HUES48 (cell line): ENCODE measurements at regions not wholly inside any gene's neighbourhood (a gene's known extent, or its start where the extent isn't known, plus 50 kb on each side); places are given as distances from the start of the nearest gene placed in this dataset.

Experiments used
- H3K27ac ChIP-seq: one replicate; pipeline ENCODE4 v1.7.0; 2013; ENCODE audit warnings: low read depth, low read length, inconsistent platforms
- H3K27me3 ChIP-seq: 2 replicates; pipeline ENCODE4 v1.6.1; 2013; ENCODE audit warnings: mild to moderate bottlenecking, low read length; ENCODE audit not compliant: control insufficient read depth, insufficient read depth
- H3K36me3 ChIP-seq: 2 replicates; pipeline ENCODE4 v1.6.1; 2013; ENCODE audit warnings: low read length; ENCODE audit not compliant: control insufficient read depth, insufficient read depth
- H3K4me1 ChIP-seq: 2 replicates; pipeline ENCODE4 v1.6.1; 2013; ENCODE audit warnings: mild to moderate bottlenecking, low read length; ENCODE audit not compliant: control insufficient read depth, insufficient read depth
- H3K4me3 ChIP-seq: 2 replicates; pipeline ENCODE4 v1.5.1; 2013; ENCODE audit warnings: mild to moderate bottlenecking, low read depth, low read length
- H3K9ac ChIP-seq: 2 replicates; pipeline ENCODE4 v1.6.1; 2013; ENCODE audit warnings: mild to moderate bottlenecking, low read depth, low read length, moderate library complexity
- H3K9me3 ChIP-seq: 2 replicates; pipeline ENCODE4 v1.6.1; 2013; ENCODE audit warnings: low read length; ENCODE audit not compliant: control insufficient read depth, insufficient read depth

DNA sequence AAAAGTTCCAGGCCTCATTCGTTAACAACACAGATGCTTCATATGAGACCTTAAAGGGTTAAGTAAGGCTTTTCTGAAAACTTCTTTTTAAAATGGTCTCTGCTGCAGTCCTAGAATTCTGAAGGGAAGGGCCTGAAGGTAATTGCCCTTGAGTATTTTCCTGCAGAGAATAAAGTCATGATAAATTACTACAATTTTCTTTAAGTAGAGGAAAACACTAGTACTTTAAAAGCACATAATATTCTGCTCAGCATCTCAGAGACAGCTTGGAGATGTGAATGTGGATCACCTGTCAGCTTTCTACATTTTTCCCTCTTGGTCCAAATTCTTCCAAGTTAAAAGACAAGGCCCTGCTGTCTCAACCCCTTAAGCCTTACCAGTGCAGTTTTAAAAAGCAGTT lies 419.5 kb downstream of the MFSD1 start:
- Histone ChIP-seq H3K36me3 (no peaks in the 10 kb centered on the region), H3K9me3 (no peaks in the 10 kb centered on the region), H3K9ac (no peak overlapping the region), H3K27ac (no peak overlapping the region), H3K27me3 (no peaks in the 10 kb centered on the region), H3K4me1 (no peaks in the 10 kb centered on the region), H3K4me3 (no peak overlapping the region)

DNA sequence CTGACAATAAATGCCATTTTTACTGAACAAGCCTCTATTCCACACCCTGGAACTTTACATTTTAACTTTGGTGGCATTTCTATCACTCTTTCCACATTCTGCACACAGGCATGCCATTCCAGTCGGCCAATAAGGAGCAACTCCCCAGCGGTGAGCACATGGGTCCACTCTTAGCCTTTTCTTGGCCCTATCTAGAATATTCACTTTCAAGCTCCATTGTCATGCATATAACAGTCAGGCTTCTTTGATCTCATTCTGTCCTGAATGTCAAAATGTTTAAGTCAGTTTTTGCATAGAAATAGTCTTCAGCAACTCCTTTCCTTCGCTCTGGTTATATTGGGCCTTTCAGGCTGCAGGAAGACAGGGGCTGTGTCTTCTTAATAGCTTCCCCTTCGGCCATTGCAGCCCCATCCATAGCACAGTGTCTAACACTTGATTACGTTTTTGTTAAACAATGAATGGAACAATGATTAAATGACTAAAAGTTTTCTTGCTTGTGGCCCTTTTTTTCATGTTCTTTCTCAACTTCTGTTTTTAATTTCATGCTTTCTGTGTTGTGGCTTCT lies 427.3 kb downstream of the MFSD1 start:
- Histone ChIP-seq H3K4me1 (no peaks in the 10 kb centered on the region), H3K27me3 (no peaks in the 10 kb centered on the region), H3K27ac (no peak overlapping the region), H3K9ac (no peak overlapping the region), H3K36me3 (no peaks in the 10 kb centered on the region), H3K4me3 (no peak overlapping the region), H3K9me3 (peaks cover 4% of the 10 kb centered on the region; the same call in 1 of the 2 replicates)

DNA sequence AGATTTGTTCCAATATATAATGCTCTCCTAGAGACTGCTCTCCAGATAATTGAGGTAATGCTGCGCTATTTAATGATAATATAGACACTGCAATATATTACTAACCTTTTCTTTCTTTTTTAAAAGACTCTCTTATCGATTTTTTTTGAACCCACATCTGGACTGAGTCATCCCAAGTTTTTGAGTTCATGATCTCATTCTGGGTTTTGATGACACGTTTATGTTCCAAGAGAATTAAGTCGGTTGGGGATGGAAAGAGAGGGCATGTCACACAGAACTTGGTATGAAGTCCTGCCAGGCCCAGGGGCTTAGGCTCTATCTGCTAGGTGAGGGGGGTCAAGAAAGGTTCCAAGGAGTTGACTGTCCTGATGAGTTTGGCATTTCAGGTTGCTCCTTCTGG lies 431.1 kb downstream of the MFSD1 start:
- H3K4me3 ChIP-seq = no peak overlapping the region
- no peaks in the 10 kb centered on the region for H3K27me3 ChIP-seq
- H3K9ac ChIP-seq = no peak overlapping the region
- H3K36me3 ChIP-seq = no peaks in the 10 kb centered on the region
- no peaks in the 10 kb centered on the region for H3K4me1 ChIP-seq
- peaks cover 4% of the 10 kb centered on the region; the same call in 1 of the 2 replicates for H3K9me3 ChIP-seq
- H3K27ac ChIP-seq = no peak overlapping the region

DNA sequence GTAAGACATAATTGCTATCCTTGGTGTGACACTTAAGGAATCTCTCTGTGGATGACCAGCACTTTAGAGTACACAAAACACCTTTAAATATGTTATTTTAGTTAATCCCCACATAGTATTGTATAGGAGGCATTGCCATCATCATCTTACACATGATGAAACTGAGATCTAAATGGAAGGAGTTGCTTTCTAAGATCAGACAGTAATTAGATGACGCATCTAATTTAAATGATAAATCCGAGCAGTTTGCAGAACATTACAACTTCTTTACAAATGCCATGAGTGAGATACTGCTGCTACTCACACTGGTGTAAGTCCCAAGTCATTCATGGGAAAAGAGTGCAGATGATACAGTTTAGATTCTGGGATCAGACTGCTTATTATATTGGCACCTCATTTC lies 431.9 kb downstream of the MFSD1 start:
- Histone ChIP-seq H3K27me3 (no peaks in the 10 kb centered on the region), H3K36me3 (no peaks in the 10 kb centered on the region), H3K9me3 (peaks cover 4% of the 10 kb centered on the region; the same call in 1 of the 2 replicates), H3K4me1 (no peaks in the 10 kb centered on the region), H3K4me3 (no peak overlapping the region), H3K9ac (no peak overlapping the region), H3K27ac (no peak overlapping the region)

DNA sequence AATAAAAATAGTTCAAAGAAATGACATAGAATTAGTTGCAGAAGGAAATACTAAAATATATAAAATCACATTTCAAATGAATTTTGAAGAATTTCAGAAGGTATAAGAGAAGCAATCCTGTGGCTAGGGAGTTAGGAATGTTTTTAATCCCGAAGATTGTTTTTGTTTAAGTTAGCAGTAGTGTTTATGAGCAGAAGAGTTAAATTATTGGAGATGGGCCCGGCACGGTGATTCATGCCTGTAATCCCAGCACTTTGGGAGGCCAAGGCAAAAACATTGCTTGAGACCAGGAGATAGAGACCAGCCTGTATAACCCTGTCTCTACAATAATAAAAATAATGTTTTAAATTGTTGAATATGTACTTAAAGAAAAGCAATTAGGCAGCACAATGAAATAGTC lies 432.5 kb downstream of the MFSD1 start:
- H3K27ac ChIP-seq = no peak overlapping the region

DNA sequence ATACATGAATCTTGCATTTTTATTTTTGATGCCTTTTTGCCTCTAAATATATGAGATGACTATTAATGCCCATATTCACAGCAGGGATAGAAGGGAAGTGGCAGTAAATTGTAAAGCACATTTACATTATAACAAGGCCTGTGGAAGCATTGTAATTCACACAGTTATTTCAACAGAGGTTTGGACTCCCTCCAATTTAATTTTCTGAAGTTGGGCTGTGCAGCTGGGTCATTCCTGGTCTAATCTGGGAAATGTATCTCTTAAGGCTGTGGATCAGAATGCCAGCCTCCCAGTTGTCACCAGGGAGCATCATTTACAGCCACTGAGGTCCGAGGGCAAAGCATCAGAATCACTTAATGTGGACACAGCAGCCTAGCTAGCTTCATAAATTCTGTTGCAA lies 434.5 kb downstream of the MFSD1 start:
- Histone ChIP-seq H3K27ac (no peak overlapping the region), H3K9me3 (no peaks in the 10 kb centered on the region), H3K4me3 (no peak overlapping the region), H3K27me3 (no peaks in the 10 kb centered on the region), H3K4me1 (no peaks in the 10 kb centered on the region), H3K9ac (no peak overlapping the region), H3K36me3 (no peaks in the 10 kb centered on the region)

More for the DNA sequence above, 432.5 kb downstream of the MFSD1 start:
- H3K4me3 ChIP-seq = no peak overlapping the region
- H3K36me3 ChIP-seq = no peaks in the 10 kb centered on the region
- H3K9me3 ChIP-seq = peaks cover 4% of the 10 kb centered on the region; the same call in 1 of the 2 replicates
- H3K9ac ChIP-seq = no peak overlapping the region
- no peaks in the 10 kb centered on the region for H3K27me3 ChIP-seq
- H3K4me1 ChIP-seq = no peaks in the 10 kb centered on the region

DNA sequence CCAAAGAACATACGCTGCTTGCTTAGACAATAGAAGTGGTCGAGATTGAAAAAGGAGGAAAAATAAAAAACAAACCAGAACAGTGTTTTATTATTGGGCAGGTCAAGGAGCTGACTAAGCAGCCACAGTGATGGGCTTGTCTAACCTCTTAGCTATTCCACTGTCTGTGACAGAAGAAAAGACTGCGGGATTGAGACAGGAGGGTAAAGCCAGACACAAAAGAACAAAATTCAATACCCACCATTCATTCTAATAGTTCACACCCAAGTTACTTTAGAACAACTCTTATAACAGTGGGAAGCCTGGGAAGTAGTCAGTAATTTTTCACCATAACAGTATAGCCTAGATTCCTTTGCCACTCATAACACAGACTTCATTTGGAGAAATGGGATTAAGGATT lies 435.4 kb downstream of the MFSD1 start:
- Histone ChIP-seq H3K4me1 (no peaks in the 10 kb centered on the region), H3K9ac (no peak overlapping the region), H3K36me3 (no peaks in the 10 kb centered on the region), H3K4me3 (no peak overlapping the region), H3K27me3 (no peaks in the 10 kb centered on the region), H3K27ac (no peak overlapping the region), H3K9me3 (no peaks in the 10 kb centered on the region)

DNA sequence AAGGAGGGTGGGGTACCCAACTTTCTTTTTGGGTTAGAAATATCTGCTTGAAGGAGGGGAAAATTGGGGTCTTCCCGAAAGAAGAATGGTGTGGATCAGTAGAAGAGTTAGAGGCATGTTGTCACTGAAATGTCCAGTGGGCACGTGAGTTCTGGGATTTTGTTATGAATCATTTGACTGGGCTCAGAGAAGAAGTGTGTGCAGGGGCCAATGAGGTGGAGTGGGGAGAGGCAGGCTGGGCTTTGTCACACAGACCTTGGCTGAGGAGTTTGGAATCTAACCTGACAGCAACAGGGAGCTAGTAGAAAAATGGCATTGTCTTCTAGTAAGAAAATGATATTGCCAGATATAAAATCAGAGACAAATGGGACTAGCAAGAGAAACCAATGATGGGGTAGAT lies 436.8 kb downstream of the MFSD1 start:
- Histone ChIP-seq H3K27ac (no peak overlapping the region), H3K4me3 (no peak overlapping the region), H3K9me3 (no peaks in the 10 kb centered on the region), H3K36me3 (no peaks in the 10 kb centered on the region), H3K4me1 (no peaks in the 10 kb centered on the region), H3K9ac (no peak overlapping the region), H3K27me3 (no peaks in the 10 kb centered on the region)

DNA sequence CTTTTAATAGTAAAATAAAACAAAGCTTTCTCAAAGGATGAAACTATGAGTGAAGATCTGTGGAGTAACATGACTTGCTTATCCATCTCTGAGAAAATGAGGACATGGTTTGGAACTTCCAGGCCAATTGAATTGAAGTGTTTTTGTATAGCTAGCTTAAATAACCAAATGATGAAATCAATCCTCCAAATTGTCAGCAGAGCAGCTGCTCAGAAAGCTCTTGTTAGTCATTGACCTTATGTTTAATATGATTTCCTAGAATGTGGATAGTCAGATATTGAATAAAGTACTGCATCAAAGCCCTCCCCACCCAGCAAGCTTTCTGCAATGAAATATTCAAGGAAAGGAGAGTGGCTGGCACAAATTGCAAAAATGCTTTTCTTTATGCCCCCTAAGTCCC lies 437.2 kb downstream of the MFSD1 start:
- H3K36me3 ChIP-seq = no peaks in the 10 kb centered on the region
- no peaks in the 10 kb centered on the region for H3K27me3 ChIP-seq
- no peaks in the 10 kb centered on the region for H3K9me3 ChIP-seq
- no peak overlapping the region for H3K27ac ChIP-seq
- no peak overlapping the region for H3K9ac ChIP-seq
- no peak overlapping the region for H3K4me3 ChIP-seq
- H3K4me1 ChIP-seq = no peaks in the 10 kb centered on the region

DNA sequence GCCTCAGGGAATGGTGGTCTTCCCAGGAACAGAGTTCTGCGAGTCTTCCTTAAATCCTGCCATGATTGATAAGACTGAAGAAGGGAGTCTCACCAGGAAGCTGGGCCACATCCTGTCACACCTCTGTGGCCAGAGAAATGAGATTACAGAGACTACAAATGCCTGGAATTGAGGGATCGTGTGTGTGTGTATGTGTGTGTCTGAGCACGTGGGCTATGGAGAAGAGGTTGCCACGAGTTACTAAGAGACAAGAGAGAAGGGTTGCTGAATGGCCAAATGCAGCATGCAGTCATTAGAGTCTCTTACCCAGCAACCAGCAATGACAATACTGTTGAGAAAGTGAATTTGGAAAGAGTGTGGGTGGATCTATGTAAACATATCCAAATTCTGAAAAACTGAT lies 443.1 kb downstream of the MFSD1 start:
- Histone ChIP-seq H3K9me3 (no peaks in the 10 kb centered on the region), H3K4me1 (no peaks in the 10 kb centered on the region), H3K27me3 (no peaks in the 10 kb centered on the region), H3K27ac (no peak overlapping the region), H3K4me3 (no peak overlapping the region), H3K36me3 (no peaks in the 10 kb centered on the region), H3K9ac (no peak overlapping the region)

DNA sequence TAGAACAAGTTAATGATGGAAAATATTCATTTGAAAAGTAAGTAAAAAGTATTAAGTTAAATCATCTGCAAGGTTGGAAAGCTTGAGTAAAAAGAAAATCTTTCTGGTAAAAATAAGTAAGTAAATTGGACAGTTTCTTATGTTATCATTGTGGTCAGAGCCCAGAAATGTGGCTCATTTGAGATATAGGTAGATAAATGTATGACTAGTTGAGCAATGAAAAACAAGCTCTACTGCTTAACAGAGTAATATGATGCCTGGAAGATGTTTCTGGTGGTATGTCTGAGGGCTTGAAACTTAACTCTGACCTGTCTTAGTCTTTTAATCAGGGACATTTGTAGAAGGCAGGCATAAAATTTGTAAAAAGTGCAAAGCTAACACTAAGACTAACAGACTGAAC lies 444.0 kb downstream of the MFSD1 start:
- no peak overlapping the region for H3K4me3 ChIP-seq

DNA sequence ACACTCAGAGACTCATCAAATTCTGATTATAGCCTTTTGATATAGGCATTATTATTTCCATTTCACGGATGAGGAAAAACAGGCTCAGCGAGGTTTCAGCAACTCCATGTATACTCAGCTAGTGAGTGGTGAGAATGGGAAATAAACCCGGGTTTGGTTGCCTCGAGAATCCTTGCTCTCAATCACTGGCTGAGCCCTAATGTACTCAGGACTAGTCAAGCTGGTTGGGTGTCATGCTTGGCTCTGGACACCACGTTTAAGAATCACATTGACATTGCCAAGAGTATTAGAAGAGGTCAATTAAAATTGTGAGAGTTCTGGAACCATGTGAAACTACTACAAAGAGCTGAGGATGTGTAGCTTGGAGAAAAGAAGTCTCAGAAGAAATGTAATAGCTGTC lies 444.5 kb downstream of the MFSD1 start:
- H3K9ac ChIP-seq = no peak overlapping the region
- no peaks in the 10 kb centered on the region for H3K27me3 ChIP-seq
- H3K4me1 ChIP-seq = no peaks in the 10 kb centered on the region
- no peak overlapping the region for H3K27ac ChIP-seq
- no peaks in the 10 kb centered on the region for H3K9me3 ChIP-seq
- H3K36me3 ChIP-seq = no peaks in the 10 kb centered on the region
- no peak overlapping the region for H3K4me3 ChIP-seq

More for the DNA sequence above, 444.0 kb downstream of the MFSD1 start:
- Histone ChIP-seq H3K36me3 (no peaks in the 10 kb centered on the region), H3K9me3 (no peaks in the 10 kb centered on the region), H3K27me3 (no peaks in the 10 kb centered on the region), H3K9ac (no peak overlapping the region), H3K27ac (no peak overlapping the region), H3K4me1 (no peaks in the 10 kb centered on the region)
